HepG2 (cell line): ENCODE measurements at regions not wholly inside any gene's neighbourhood (a gene's known extent, or its start where the extent isn't known, plus 50 kb on each side); places are given as distances from the start of the nearest gene placed in this dataset.
A peak's percentile ranks its signal among the peaks of the same experiment; 100 is the strongest.

Experiments used
- ATAC-seq: fragments of 200-7000 bp; cut with Tn5 transposase; 3 replicates; pipeline ENCODE4 v1.9.1; 2020; ENCODE audit warnings: mild to moderate bottlenecking, moderate library complexity
- BruUV-seq: library from RNA; stranded (reverse); fragments of 400-500 nt; replicated peaks from 2 replicates; lab custom pipeline; 2021; lab: Mats Ljungman, UMichigan
- CTCF ChIA-PET: fragments of 300-600 bp; formaldehyde crosslinking; extraction: SDS; loops from one replicate; lab custom pipeline; 2021; ENCODE audit warnings: low total read pairs, inconsistent platforms, low intra/inter-chr PET ratio; lab: Yijun Ruan, JAX
- POLR2A ChIA-PET: fragments of 350-600 bp; sonication (Branson Sonifier 250); formaldehyde crosslinking; loops from one replicate; lab custom pipeline; 2020; ENCODE audit warnings: antibody characterized with exemption, inconsistent platforms; lab: Yijun Ruan, JAX
- DNase-seq: peaks from one replicate; pipeline ENCODE4 v3.0.0-alpha.2; 2015; ENCODE audit warnings: low spot score
- FAIRE-seq: peaks from 3 replicates; lab custom pipeline; 2011; peaks lifted over from hg19 to GRCh38; lab: Jason Lieb, UNC
- H2AFZ ChIP-seq: one replicate; pipeline ENCODE4 v1.6.1; 2011; ENCODE audit warnings: low read length, inconsistent platforms
- H3K27ac ChIP-seq: fragments of 300-600 bp; 3 replicates; pipeline ENCODE4 v1.8.0; 2011; ENCODE audit warnings: mixed run types, mild to moderate bottlenecking, mixed read lengths, low read length, inconsistent platforms; ENCODE audit not compliant: insufficient read depth; ENCODE audit errors: extremely low read length
- H3K27me3 ChIP-seq, 2 experiments: fragments of 200-600 bp in 1 of 2; 2 replicates in 1 of 2; 3 replicates in 1 of 2; pipeline versions ENCODE4 v1.6.0 to v1.8.0; 2011; ENCODE audit warnings: low read length in 2 of 2, mild to moderate bottlenecking in 2 of 2, moderate library complexity in 2 of 2, inconsistent platforms in 1 of 2; ENCODE audit not compliant: insufficient read depth in 2 of 2, control insufficient read depth in 1 of 2
- H3K36me3 ChIP-seq, 2 experiments: fragments of 200-600 bp in 1 of 2; replicated peaks in 1 of 2; 2 replicates in 1 of 2; 3 replicates in 1 of 2; pipeline versions ENCODE4 v1.5.1 to v1.8.0; 2011; ENCODE audit warnings: low read length in 2 of 2, inconsistent platforms in 1 of 2; ENCODE audit not compliant: insufficient read depth in 2 of 2, control insufficient read depth in 1 of 2
- H3K4me1 ChIP-seq: 2 replicates; pipeline ENCODE4 v1.5.1; 2012; ENCODE audit warnings: low read length, inconsistent platforms; ENCODE audit not compliant: insufficient read depth
- H3K4me2 ChIP-seq: 2 replicates; pipeline ENCODE4 v1.6.0; 2011; ENCODE audit warnings: low read depth, low read length, inconsistent platforms
- H3K4me3 ChIP-seq, 3 experiments: fragments of 200-600 bp in 1 of 3; sonication (generic), shearing (Covaris generic) in 1 of 3; replicated peaks in 1 of 3; 2 replicates each; pipeline ENCODE4 v1.5.1; 2011 to 2016; ENCODE audit warnings: low read length in 3 of 3, inconsistent platforms in 2 of 3, low read depth in 2 of 3, mild to moderate bottlenecking in 2 of 3, control low read depth in 1 of 3, mixed read lengths in 1 of 3; ENCODE audit not compliant: insufficient read depth in 1 of 3
- H3K79me2 ChIP-seq: one replicate; pipeline ENCODE4 v1.6.1; 2011; ENCODE audit warnings: low read length, inconsistent platforms; ENCODE audit not compliant: insufficient read depth
- H3K9ac ChIP-seq: 2 replicates; pipeline ENCODE4 v1.6.0; 2011; ENCODE audit warnings: mild to moderate bottlenecking, low read depth, low read length, inconsistent platforms; ENCODE audit not compliant: insufficient read depth
- H3K9me3 ChIP-seq: 2 replicates; pipeline ENCODE4 v1.5.1; 2012; ENCODE audit warnings: mild to moderate bottlenecking, low read length
- H4K20me1 ChIP-seq: 2 replicates; pipeline ENCODE4 v1.6.0; 2011; ENCODE audit warnings: inconsistent platforms, mild to moderate bottlenecking, low read length, moderate library complexity; ENCODE audit not compliant: insufficient read depth
- ARNT2 ChIP-seq: sonication (generic); formaldehyde crosslinking; IDR thresholded peaks from 2 replicates; pipeline ENCODE4 v1.8.0; 2022; ENCODE audit warnings: mild to moderate bottlenecking, low read depth, missing genetic modification reagents, moderate library complexity
- CAMTA2 ChIP-seq: sonication (generic); formaldehyde crosslinking; IDR thresholded peaks from 2 replicates; pipeline ENCODE4 v1.4.0; 2020; ENCODE audit warnings: mild to moderate bottlenecking, missing genetic modification reagents, borderline replicate concordance
- EP300 ChIP-seq, 3 experiments: sonication (generic) in 1 of 3; formaldehyde crosslinking in 1 of 3; IDR thresholded peaks; 2 replicates each; pipeline versions ENCODE4 v1.5.1 to v1.6.1; 2011 to 2020; ENCODE audit warnings: low read depth in 2 of 3, low read length in 2 of 3, borderline replicate concordance in 1 of 3, improper control_type of control experiment in 1 of 3, mild to moderate bottlenecking in 1 of 3, missing genetic modification reagents in 1 of 3, moderate library complexity in 1 of 3
- JUN ChIP-seq: sonication (generic); formaldehyde crosslinking; IDR thresholded peaks from 2 replicates; pipeline ENCODE4 v1.4.0; 2020; ENCODE audit warnings: mild to moderate bottlenecking, missing genetic modification reagents
- MAFF ChIP-seq: IDR thresholded peaks from 2 replicates; pipeline ENCODE4 v1.6.1; 2011; ENCODE audit warnings: low read depth, low read length, improper control_type of control experiment
- NONO ChIP-seq, 2 experiments: fragments of 450-650 bp in 1 of 2; sonication (generic) in 1 of 2; formaldehyde crosslinking in 1 of 2; IDR thresholded peaks in 1 of 2; conservative IDR thresholded peaks in 1 of 2; 2 replicates each; pipeline versions ENCODE4 v1.6.1 to v1.8.0; 2017 to 2022; ENCODE audit warnings: mild to moderate bottlenecking in 1 of 2, missing genetic modification reagents in 1 of 2, moderate library complexity in 1 of 2
- PCBP1 ChIP-seq: fragments of 200-400 bp; formaldehyde crosslinking; IDR thresholded peaks from 2 replicates; pipeline ENCODE4 v1.6.1; 2017; ENCODE audit warnings: mild to moderate bottlenecking, low read depth, low read length, borderline replicate concordance
- PHF8 ChIP-seq: sonication (generic); formaldehyde crosslinking; IDR thresholded peaks from 2 replicates; pipeline ENCODE4 v1.5.0; 2020; ENCODE audit warnings: missing genetic modification reagents
- ZBTB7A ChIP-seq: sonication (generic); formaldehyde crosslinking; IDR thresholded peaks from 2 replicates; pipeline ENCODE4 v1.8.0; 2022; ENCODE audit warnings: mild to moderate bottlenecking, missing genetic modification reagents
- WGBS: methylation state at CpG from one replicate; pipeline ENCODE4 v1.1.6; 2017; ENCODE audit warnings: low lambda C conversion rate; 5-methylcytosine and 5-hydroxymethylcytosine counted together
- in situ Hi-C: cut with HindIII; loops from 2 replicates; pipeline ENCODE4 v1.10.0; 2017; ENCODE audit warnings: low pct_unique_long_range_greater_than_20kb; ENCODE audit not compliant: extremely low pct_ligation_motif_present
- intact Hi-C: fragments of 100-400 bp; cut with micrococcal nuclease; formaldehyde crosslinking; loops from one replicate; pipeline ENCODE4 v1.10.0; 2022; ENCODE audit not compliant: unreplicated experiment
- TF ChIP-seq, protein P1 (sequence below): sonication (generic); formaldehyde crosslinking; IDR thresholded peaks from 2 replicates; pipeline ENCODE4 v1.4.0; 2020; ENCODE audit warnings: missing genetic modification reagents
- TF ChIP-seq, protein P2 (sequence below): sonication (generic); formaldehyde crosslinking; IDR thresholded peaks from 2 replicates; pipeline ENCODE4 v1.4.0; 2020; ENCODE audit warnings: missing genetic modification reagents, borderline replicate concordance
- TF ChIP-seq, protein P3 (sequence below): sonication (generic); formaldehyde crosslinking; IDR thresholded peaks from 2 replicates; pipeline ENCODE4 v1.5.0; 2020; ENCODE audit warnings: mild to moderate bottlenecking, missing genetic modification reagents

DNA sequence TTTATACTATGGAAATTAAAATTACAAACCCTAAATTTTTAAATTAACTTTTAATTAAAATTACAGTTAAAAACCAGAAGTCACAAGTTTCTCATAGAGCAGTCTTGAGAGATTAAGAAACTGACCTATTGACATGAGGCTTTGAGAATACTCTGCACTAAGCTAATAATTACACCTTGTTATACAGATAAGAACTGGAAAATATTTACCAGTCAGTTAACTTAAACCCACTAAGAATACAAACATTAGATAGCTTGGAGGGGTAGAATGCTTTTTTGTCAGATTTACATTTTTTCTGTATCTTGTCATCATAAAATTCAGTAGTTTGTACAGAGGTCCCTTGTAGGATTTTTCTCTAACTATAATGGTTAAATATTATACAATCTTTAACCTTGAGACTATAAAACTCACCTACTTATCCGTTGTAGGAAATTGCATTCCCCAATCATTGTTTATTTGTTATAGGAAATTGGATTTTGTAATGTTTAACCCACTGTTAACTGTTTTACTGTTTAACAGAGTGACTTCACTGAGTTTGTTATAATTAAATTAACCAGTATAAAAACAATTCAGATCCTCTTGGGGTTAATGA is 219.7 kb upstream of the PKDCC start (continued):
- TF ChIP-seq, protein P1, sequence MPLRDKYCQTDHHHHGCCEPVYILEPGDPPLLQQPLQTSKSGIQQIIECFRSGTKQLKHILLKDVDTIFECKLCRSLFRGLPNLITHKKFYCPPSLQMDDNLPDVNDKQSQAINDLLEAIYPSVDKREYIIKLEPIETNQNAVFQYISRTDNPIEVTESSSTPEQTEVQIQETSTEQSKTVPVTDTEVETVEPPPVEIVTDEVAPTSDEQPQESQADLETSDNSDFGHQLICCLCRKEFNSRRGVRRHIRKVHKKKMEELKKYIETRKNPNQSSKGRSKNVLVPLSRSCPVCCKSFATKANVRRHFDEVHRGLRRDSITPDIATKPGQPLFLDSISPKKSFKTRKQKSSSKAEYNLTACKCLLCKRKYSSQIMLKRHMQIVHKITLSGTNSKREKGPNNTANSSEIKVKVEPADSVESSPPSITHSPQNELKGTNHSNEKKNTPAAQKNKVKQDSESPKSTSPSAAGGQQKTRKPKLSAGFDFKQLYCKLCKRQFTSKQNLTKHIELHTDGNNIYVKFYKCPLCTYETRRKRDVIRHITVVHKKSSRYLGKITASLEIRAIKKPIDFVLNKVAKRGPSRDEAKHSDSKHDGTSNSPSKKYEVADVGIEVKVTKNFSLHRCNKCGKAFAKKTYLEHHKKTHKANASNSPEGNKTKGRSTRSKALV (CRISPR knock-in tag): 0 out of 2 replicates have a peak, but pooled peaks have one; percentile 40
- TF ChIP-seq ZBTB7A (CRISPR knock-in tag) (no peak), EP300 (IDR thresholded peaks at IDR 0.05; ENCODE audit: low read depth in 2 of 2, low read length in 2 of 2) (peak in 1 of 2 experiments; percentile 79; a peak in 2 of 4 replicates), EP300 (CRISPR knock-in tag; IDR thresholded peaks at IDR 0.05; ENCODE audit: borderline replicate concordance) (no peak)

DNA sequence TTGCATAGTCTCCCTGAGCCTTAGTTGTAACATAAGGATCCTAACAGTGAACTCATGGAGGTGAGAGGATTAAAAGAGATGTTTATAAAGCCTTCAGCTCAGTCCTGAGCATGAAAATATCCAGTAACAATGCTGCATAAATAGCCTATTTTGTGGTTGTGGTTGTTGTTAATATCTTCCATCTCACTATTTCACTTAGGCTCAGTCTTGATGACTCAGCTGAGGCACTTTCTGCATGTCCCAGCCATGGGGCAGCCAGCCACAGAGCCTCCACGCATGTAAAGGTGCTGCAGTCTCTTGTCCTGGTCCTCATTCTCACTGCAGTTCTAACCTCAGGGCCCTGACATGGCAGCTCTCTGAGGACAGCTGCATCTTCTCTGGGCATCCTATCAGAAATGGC is 218.8 kb upstream of the PKDCC start:
- Histone ChIP-seq H3K27ac (no peak overlapping the region), H3K79me2 (no peaks in the 10 kb centered on the region), H3K4me1 (peaks cover 29% of the 10 kb centered on the region), H2AFZ (no peak overlapping the region), H3K4me3 (no peak overlapping the region), H3K27me3 (peaks cover 0 to 64% of the 10 kb centered on the region in 2 experiments; a peak in 4 of 5 replicates), H3K9ac (no peak overlapping the region), H3K4me2 (0 out of 2 replicates have a peak overlapping the region, but pooled peaks have one; percentile 8), H3K9me3 (no peaks in the 10 kb centered on the region), H3K36me3 (no peaks in the 10 kb centered on the region), H4K20me1 (no peaks in the 10 kb centered on the region)
- ChIA-PET CTCF (no interaction called here), POLR2A (interaction anchor here (2.1 kb wide), 1 partner anchor 19 kb away, joined by 17 read pairs; no protein-coding TSS in a partner anchor)
- DNase-seq (no peak), FAIRE-seq (no peak), ATAC-seq (peak; percentile 9; the same call in 1 of the 3 replicates)
- WGBS: 58% methylated on average over 1 of the region's 1 CpG
- intact Hi-C loops: no loop called here
- BruUV-seq: no TSS peak
- TF ChIP-seq CAMTA2 (CRISPR knock-in tag): no peak
- no peak for TF ChIP-seq JUN (CRISPR knock-in tag)
- TF ChIP-seq, protein P2, sequence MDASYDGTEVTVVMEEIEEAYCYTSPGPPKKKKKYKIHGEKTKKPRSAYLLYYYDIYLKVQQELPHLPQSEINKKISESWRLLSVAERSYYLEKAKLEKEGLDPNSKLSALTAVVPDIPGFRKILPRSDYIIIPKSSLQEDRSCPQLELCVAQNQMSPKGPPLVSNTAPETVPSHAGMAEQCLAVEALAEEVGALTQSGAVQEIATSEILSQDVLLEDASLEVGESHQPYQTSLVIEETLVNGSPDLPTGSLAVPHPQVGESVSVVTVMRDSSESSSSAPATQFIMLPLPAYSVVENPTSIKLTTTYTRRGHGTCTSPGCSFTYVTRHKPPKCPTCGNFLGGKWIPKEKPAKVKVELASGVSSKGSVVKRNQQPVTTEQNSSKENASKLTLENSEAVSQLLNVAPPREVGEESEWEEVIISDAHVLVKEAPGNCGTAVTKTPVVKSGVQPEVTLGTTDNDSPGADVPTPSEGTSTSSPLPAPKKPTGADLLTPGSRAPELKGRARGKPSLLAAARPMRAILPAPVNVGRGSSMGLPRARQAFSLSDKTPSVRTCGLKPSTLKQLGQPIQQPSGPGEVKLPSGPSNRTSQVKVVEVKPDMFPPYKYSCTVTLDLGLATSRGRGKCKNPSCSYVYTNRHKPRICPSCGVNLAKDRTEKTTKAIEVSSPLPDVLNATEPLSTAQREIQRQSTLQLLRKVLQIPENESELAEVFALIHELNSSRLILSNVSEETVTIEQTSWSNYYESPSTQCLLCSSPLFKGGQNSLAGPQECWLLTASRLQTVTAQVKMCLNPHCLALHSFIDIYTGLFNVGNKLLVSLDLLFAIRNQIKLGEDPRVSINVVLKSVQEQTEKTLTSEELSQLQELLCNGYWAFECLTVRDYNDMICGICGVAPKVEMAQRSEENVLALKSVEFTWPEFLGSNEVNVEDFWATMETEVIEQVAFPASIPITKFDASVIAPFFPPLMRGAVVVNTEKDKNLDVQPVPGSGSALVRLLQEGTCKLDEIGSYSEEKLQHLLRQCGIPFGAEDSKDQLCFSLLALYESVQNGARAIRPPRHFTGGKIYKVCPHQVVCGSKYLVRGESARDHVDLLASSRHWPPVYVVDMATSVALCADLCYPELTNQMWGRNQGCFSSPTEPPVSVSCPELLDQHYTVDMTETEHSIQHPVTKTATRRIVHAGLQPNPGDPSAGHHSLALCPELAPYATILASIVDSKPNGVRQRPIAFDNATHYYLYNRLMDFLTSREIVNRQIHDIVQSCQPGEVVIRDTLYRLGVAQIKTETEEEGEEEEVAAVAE (CRISPR knock-in tag): no peak
- TF ChIP-seq ARNT2 (CRISPR knock-in tag): 0 out of 2 replicates have a peak, but pooled peaks have one; percentile 30
- no peak for TF ChIP-seq PHF8 (CRISPR knock-in tag)
- no peak for TF ChIP-seq NONO (IDR thresholded peaks at IDR 0.05)
- no peak for TF ChIP-seq NONO (CRISPR knock-in tag; conservative IDR thresholded peaks at IDR 0.05)
- no peak for TF ChIP-seq PCBP1
- 0 out of 2 replicates have a peak, but pooled peaks have one; percentile 12 for TF ChIP-seq MAFF
- TF ChIP-seq, protein P3, sequence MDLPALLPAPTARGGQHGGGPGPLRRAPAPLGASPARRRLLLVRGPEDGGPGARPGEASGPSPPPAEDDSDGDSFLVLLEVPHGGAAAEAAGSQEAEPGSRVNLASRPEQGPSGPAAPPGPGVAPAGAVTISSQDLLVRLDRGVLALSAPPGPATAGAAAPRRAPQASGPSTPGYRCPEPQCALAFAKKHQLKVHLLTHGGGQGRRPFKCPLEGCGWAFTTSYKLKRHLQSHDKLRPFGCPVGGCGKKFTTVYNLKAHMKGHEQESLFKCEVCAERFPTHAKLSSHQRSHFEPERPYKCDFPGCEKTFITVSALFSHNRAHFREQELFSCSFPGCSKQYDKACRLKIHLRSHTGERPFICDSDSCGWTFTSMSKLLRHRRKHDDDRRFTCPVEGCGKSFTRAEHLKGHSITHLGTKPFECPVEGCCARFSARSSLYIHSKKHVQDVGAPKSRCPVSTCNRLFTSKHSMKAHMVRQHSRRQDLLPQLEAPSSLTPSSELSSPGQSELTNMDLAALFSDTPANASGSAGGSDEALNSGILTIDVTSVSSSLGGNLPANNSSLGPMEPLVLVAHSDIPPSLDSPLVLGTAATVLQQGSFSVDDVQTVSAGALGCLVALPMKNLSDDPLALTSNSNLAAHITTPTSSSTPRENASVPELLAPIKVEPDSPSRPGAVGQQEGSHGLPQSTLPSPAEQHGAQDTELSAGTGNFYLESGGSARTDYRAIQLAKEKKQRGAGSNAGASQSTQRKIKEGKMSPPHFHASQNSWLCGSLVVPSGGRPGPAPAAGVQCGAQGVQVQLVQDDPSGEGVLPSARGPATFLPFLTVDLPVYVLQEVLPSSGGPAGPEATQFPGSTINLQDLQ (CRISPR knock-in tag): no peak
- TF ChIP-seq, all 625 proteins: peak for 2
- in situ Hi-C loops: no loop called here
